HCT116 (cell line): ENCODE measurements at regions not wholly inside any gene's neighbourhood (a gene's known extent, or its start where the extent isn't known, plus 50 kb on each side); places are given as distances from the start of the nearest gene placed in this dataset.

Source experiments
- EZH2 ChIP-seq: fragments of 200-600 bp; sonication (generic); IDR thresholded peaks from 2 replicates; pipeline ENCODE4 v1.6.1; 2017; ENCODE audit warnings: antibody characterized with exemption, mixed run types
- POLR2A ChIP-seq: IDR thresholded peaks from 2 replicates; pipeline ENCODE4 v1.7.0; 2011; ENCODE audit warnings: borderline replicate concordance; ENCODE audit not compliant: insufficient read depth, insufficient read length; ENCODE audit errors: extremely low read depth
- POLR2AphosphoS5 ChIP-seq: IDR thresholded peaks from 2 replicates; pipeline ENCODE4 v1.6.1; 2011; ENCODE audit warnings: mild to moderate bottlenecking, low read depth, low read length, moderate library complexity
- RAD21 ChIP-seq: IDR thresholded peaks from 2 replicates; pipeline ENCODE4 v1.6.1; 2012; ENCODE audit warnings: low read depth, mild to moderate bottlenecking
- SIN3A ChIP-seq: IDR thresholded peaks from 2 replicates; pipeline ENCODE4 v1.6.1; 2012; ENCODE audit warnings: low read depth
- SRF ChIP-seq: IDR thresholded peaks from 2 replicates; pipeline ENCODE4 v1.6.1; 2012; ENCODE audit warnings: low read depth
- TCF7L2 ChIP-seq: IDR thresholded peaks from 2 replicates; pipeline ENCODE4 v1.7.0; 2011; ENCODE audit warnings: borderline replicate concordance, inconsistent platforms; ENCODE audit not compliant: insufficient read depth, insufficient read length; ENCODE audit errors: extremely low read depth
- YY1 ChIP-seq: IDR thresholded peaks from 2 replicates; pipeline ENCODE4 v1.6.1; 2011; ENCODE audit warnings: low read length, low read depth, moderate library complexity, mild to moderate bottlenecking; ENCODE audit not compliant: insufficient replicate concordance; ENCODE audit errors: extremely low read depth
- TF ChIP-seq, protein P1 (sequence below), 3 experiments: fragments of 200-600 bp in 1 of 3; sonication (generic) in 1 of 3; IDR thresholded peaks in 2 of 3; conservative IDR thresholded peaks in 1 of 3; 2 replicates each; pipeline ENCODE4 v1.5.1; 2012 to 2017; ENCODE audit warnings: low read depth in 2 of 3, low read length in 2 of 3, antibody characterized with exemption in 1 of 3, borderline replicate concordance in 1 of 3, control low read depth in 1 of 3, mild to moderate bottlenecking in 1 of 3, mixed read lengths in 1 of 3, mixed run types in 1 of 3, moderate library complexity in 1 of 3; ENCODE audit not compliant: insufficient read depth in 1 of 3

DNA sequence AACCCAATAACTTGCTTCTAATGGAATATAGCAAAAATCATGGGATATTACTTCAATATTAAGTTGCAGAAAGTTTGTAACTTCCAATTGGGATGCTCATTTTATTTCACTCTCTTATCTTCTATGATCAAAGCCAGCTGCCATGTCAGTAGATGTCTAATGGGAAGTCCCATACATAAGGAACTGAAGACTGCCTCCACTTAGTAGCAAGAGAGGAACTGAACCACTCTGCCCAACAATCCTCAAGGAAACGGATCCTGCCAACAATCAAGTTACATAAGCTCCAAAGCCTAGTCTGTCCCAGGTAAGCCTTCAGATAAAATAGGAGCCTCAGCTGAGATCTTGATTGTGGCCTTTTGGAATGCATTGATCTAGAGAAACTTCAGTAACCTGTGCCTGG is 431.5 kb upstream of the PCDH15 start:
- TF ChIP-seq SRF (no peak), TCF7L2 (no peak), POLR2A (no peak), EZH2 (no peak), RAD21 (no peak), YY1 (no peak), POLR2AphosphoS5 (no peak), SIN3A (no peak)
- TF ChIP-seq, protein P1, sequence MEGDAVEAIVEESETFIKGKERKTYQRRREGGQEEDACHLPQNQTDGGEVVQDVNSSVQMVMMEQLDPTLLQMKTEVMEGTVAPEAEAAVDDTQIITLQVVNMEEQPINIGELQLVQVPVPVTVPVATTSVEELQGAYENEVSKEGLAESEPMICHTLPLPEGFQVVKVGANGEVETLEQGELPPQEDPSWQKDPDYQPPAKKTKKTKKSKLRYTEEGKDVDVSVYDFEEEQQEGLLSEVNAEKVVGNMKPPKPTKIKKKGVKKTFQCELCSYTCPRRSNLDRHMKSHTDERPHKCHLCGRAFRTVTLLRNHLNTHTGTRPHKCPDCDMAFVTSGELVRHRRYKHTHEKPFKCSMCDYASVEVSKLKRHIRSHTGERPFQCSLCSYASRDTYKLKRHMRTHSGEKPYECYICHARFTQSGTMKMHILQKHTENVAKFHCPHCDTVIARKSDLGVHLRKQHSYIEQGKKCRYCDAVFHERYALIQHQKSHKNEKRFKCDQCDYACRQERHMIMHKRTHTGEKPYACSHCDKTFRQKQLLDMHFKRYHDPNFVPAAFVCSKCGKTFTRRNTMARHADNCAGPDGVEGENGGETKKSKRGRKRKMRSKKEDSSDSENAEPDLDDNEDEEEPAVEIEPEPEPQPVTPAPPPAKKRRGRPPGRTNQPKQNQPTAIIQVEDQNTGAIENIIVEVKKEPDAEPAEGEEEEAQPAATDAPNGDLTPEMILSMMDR (IDR thresholded peaks at IDR 0.05 in 2 of 3, conservative IDR thresholded peaks at IDR 0.05 in 1 of 3; ENCODE audit: borderline replicate concordance in 1 of 3, insufficient read depth in 1 of 3, low read depth in 2 of 3, low read length in 2 of 3): no peak
